ENCODE measurements at regions not wholly inside any gene's neighbourhood (a gene's known extent, or its start where the extent isn't known, plus 50 kb on each side); places are given as distances from the start of the nearest gene placed in this dataset.
A peak's percentile ranks its signal among the peaks of the same experiment; 100 is the strongest.

DNA sequence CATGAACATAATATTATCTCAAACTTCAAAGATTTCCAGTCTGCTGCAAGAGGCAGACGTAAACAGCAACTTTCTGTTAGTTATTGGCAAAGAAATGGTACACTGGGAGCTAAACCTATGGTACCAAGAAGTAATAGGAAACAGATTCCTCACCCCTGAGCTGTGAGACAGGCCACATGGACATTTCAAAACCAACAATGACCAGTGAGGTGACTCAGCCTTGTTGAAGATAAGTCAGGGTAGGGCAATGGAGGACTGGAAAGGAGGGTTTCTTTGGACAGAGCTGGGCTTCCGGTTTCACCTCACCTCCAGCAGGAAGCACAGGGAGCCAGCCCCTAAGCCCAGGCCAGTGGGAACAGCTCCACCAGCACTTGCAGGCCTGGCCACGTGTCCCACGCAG is 1320.5 kb downstream of the AACS start:
- H3K27ac ChIP-seq (ENCODE audit: low read length), result no peak overlapping the region
- no peaks in the 10 kb centered on the region for H3K4me1 ChIP-seq (ENCODE audit: insufficient read depth, low read length)
- ChIA-PET POLR2A (ENCODE audit: unreplicated experiment) (no interaction called here), CTCF (no interaction called here)
- no peaks in the 10 kb centered on the region for H3F3A ChIP-seq (ENCODE audit: low read length, unreplicated experiment)
- H3K27me3 ChIP-seq (ENCODE audit: low read length), result no peaks in the 10 kb centered on the region
- H4K20me1 ChIP-seq (ENCODE audit: low read length), result no peaks in the 10 kb centered on the region
- intact Hi-C loops (cut with micrococcal nuclease), result no loop called here
- no peak overlapping the region for H3K9ac ChIP-seq (ENCODE audit: low read length)
- no peaks in the 10 kb centered on the region for H3K79me2 ChIP-seq (ENCODE audit: low read length)
- BruUV-seq (replicated peaks), result no TSS peak
- TF ChIP-seq EZH2phosphoT487 (IDR thresholded peaks at IDR 0.05; ENCODE audit: borderline replicate concordance, low read length), result no peak
- DNase-seq (peak; percentile 19), ATAC-seq (no peak)
- no peak overlapping the region for H3K4me2 ChIP-seq (ENCODE audit: low read length)
- H2AFZ ChIP-seq (ENCODE audit: low read length), result 0 out of 2 replicates have a peak overlapping the region, but pooled peaks have one; percentile 10
- H3K9me3 ChIP-seq (ENCODE audit: low read length), result 0 out of 2 replicates have a peak, but pooled peaks cover 6% of the 10 kb centered on the region
- H3K36me3 ChIP-seq (ENCODE audit: low read depth, low read length), result no peaks in the 10 kb centered on the region
- H3K4me3 ChIP-seq (ENCODE audit: low read length), result no peak overlapping the region
- H3K9me2 ChIP-seq (replicated peaks; ENCODE audit: low read length), result no peaks in the 10 kb centered on the region

GRCh38 chr12:126389220-126389841 is 1324.1 kb downstream of the AACS start:
- Histone ChIP-seq H3K9ac (ENCODE audit: low read length) (no peak overlapping the region), H3K4me1 (ENCODE audit: insufficient read depth, low read length) (no peaks in the 10 kb centered on the region), H3K4me3 (ENCODE audit: low read length) (no peak overlapping the region), H3K27ac (ENCODE audit: low read length) (no peak overlapping the region), H4K20me1 (ENCODE audit: low read length) (no peaks in the 10 kb centered on the region), H3F3A (ENCODE audit: low read length, unreplicated experiment) (no peaks in the 10 kb centered on the region), H3K36me3 (ENCODE audit: low read depth, low read length) (no peaks in the 10 kb centered on the region), H3K27me3 (ENCODE audit: low read length) (no peaks in the 10 kb centered on the region), H3K9me3 (ENCODE audit: low read length) (0 out of 2 replicates have a peak, but pooled peaks cover 6% of the 10 kb centered on the region), H2AFZ (ENCODE audit: low read length) (no peak overlapping the region), H3K4me2 (ENCODE audit: low read length) (no peak overlapping the region), H3K79me2 (ENCODE audit: low read length) (no peaks in the 10 kb centered on the region), H3K9me2 (replicated peaks; ENCODE audit: low read length) (no peaks in the 10 kb centered on the region)
- TF ChIP-seq EZH2 (IDR thresholded peaks at IDR 0.05; ENCODE audit: low read length, unreplicated experiment), result no peak
- no peak for TF ChIP-seq EZH2phosphoT487 (IDR thresholded peaks at IDR 0.05; ENCODE audit: borderline replicate concordance, low read length)
- TF ChIP-seq, protein P1, sequence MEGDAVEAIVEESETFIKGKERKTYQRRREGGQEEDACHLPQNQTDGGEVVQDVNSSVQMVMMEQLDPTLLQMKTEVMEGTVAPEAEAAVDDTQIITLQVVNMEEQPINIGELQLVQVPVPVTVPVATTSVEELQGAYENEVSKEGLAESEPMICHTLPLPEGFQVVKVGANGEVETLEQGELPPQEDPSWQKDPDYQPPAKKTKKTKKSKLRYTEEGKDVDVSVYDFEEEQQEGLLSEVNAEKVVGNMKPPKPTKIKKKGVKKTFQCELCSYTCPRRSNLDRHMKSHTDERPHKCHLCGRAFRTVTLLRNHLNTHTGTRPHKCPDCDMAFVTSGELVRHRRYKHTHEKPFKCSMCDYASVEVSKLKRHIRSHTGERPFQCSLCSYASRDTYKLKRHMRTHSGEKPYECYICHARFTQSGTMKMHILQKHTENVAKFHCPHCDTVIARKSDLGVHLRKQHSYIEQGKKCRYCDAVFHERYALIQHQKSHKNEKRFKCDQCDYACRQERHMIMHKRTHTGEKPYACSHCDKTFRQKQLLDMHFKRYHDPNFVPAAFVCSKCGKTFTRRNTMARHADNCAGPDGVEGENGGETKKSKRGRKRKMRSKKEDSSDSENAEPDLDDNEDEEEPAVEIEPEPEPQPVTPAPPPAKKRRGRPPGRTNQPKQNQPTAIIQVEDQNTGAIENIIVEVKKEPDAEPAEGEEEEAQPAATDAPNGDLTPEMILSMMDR (conservative IDR thresholded peaks at IDR 0.05; ENCODE audit: low read depth, low read length), result no peak
- ChIA-PET POLR2A (ENCODE audit: unreplicated experiment) (no interaction called here), CTCF (no interaction called here)
- intact Hi-C loops (cut with micrococcal nuclease), result no loop called here
- no TSS peak for BruUV-seq (replicated peaks)
- no peak for ATAC-seq
- no peak for DNase-seq

GRCh38 chr12:126389961-126390360 is 1324.7 kb downstream of the AACS start:
- no TSS peak for BruUV-seq (replicated peaks)
- no peaks in the 10 kb centered on the region for H3K9me2 ChIP-seq (replicated peaks; ENCODE audit: low read length)
- H3K9ac ChIP-seq (ENCODE audit: low read length), result no peak overlapping the region
- no peak overlapping the region for H3K27ac ChIP-seq (ENCODE audit: low read length)
- no peak for DNase-seq
- H3K9me3 ChIP-seq (ENCODE audit: low read length), result 0 out of 2 replicates have a peak, but pooled peaks cover 6% of the 10 kb centered on the region
- H3K4me3 ChIP-seq (ENCODE audit: low read length), result no peak overlapping the region
- H3K4me1 ChIP-seq (ENCODE audit: insufficient read depth, low read length), result no peaks in the 10 kb centered on the region
- H3K36me3 ChIP-seq (ENCODE audit: low read depth, low read length), result no peaks in the 10 kb centered on the region
- CTCF ChIA-PET, result no interaction called here
- TF ChIP-seq, protein P1 (conservative IDR thresholded peaks at IDR 0.05; ENCODE audit: low read depth, low read length), result no peak
- TF ChIP-seq EZH2phosphoT487 (IDR thresholded peaks at IDR 0.05; ENCODE audit: borderline replicate concordance, low read length), result no peak
- no peak for TF ChIP-seq EZH2 (IDR thresholded peaks at IDR 0.05; ENCODE audit: low read length, unreplicated experiment)
- no peak overlapping the region for H3K4me2 ChIP-seq (ENCODE audit: low read length)
- H4K20me1 ChIP-seq (ENCODE audit: low read length), result no peaks in the 10 kb centered on the region
- intact Hi-C loops (cut with micrococcal nuclease), result no loop called here
- no peaks in the 10 kb centered on the region for H3K27me3 ChIP-seq (ENCODE audit: low read length)
- ATAC-seq, result no peak
- H3K79me2 ChIP-seq (ENCODE audit: low read length), result no peaks in the 10 kb centered on the region
- H2AFZ ChIP-seq (ENCODE audit: low read length), result no peak overlapping the region
- POLR2A ChIA-PET (ENCODE audit: unreplicated experiment), result no interaction called here
- no peaks in the 10 kb centered on the region for H3F3A ChIP-seq (ENCODE audit: low read length, unreplicated experiment)

All from PC-3 (cell line).